OCI-LY3 (cell line): ENCODE measurements at regions not wholly inside any gene's neighbourhood (a gene's known extent, or its start where the extent isn't known, plus 50 kb on each side); places are given as distances from the start of the nearest gene placed in this dataset.

Experiments used
- CTCF ChIP-seq: fragments of 200-600, 300-600 bp; sonication (generic); IDR thresholded peaks from 2 replicates; pipeline ENCODE4 v1.5.1; 2014; ENCODE audit warnings: antibody characterized with exemption, low read length, low read depth
- EZH2phosphoT487 ChIP-seq: fragments of 200-600 bp; shearing (Covaris generic); IDR thresholded peaks from 2 replicates; pipeline ENCODE4 v1.6.1; 2018; ENCODE audit warnings: antibody characterized with exemption, mixed run types, low read depth

- TF ChIP-seq CTCF (no peak), EZH2phosphoT487 (no peak)
Observed at GRCh38 chr16:48972236-48972635, 309.4 kb downstream of the CBLN1 start.
